Effector CD4-positive, alpha-beta T cell (primary cell): ENCODE measurements at regions not wholly inside any gene's neighbourhood (a gene's known extent, or its start where the extent isn't known, plus 50 kb on each side); places are given as distances from the start of the nearest gene placed in this dataset.

Experiments used
- DNase-seq: peaks from one replicate; pipeline ENCODE4 v3.0.0-alpha.2; 2020

GRCh38 chr12:25005376-25005775, 56.5 kb upstream of the BCAT1 start:
- DNase-seq = no peak

DNA sequence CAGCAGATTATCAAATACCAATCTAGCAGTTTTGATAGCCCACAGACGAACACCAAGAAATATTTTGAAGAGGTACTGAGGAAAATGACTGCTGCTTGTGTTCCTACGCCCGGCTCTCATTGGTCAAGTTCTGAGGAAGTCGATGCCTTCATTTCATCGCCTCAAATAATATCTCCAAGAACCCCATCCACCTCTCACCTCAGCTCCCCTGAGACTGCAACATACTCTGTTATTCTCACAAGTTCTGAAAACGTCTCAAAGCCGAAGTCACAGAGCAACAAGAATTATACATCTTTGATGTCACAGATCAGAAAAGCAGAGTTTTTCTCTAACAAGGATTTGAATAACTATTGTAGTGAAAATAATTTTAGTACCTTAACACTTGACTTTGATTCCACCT, 55.5 kb upstream of the BCAT1 start:
- DNase-seq = no peak

DNA sequence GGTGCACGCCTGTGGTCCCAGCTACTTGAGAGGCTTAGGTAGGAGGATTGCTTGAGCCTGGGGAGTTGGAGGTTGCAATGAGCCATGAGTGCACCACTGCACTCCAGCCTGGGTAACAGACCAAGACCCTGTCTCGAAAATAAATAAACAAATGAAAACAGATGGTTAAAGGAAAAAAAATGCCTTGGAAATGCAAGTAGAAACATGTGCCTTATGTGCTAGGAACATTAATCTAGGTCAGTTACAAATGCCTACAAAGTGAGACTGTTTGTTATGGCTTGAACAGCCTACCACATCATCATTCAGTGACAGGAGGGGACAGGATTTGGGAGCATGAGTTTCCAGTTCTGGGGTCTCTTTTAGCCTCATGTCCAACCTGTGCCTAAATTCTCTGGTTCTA, 52.4 kb upstream of the BCAT1 start:
- no peak for DNase-seq
